HepG2 (cell line): ENCODE measurements at regions not wholly inside any gene's neighbourhood (a gene's known extent, or its start where the extent isn't known, plus 50 kb on each side); places are given as distances from the start of the nearest gene placed in this dataset.

Source experiments
- ATAC-seq: fragments of 200-7000 bp; cut with Tn5 transposase; 3 replicates; pipeline ENCODE4 v1.9.1; 2020; ENCODE audit warnings: mild to moderate bottlenecking, moderate library complexity
- BruUV-seq: library from RNA; stranded (reverse); fragments of 400-500 nt; replicated peaks from 2 replicates; lab custom pipeline; 2021; lab: Mats Ljungman, UMichigan
- CTCF ChIA-PET: fragments of 300-600 bp; formaldehyde crosslinking; extraction: SDS; loops from one replicate; lab custom pipeline; 2021; ENCODE audit warnings: low total read pairs, inconsistent platforms, low intra/inter-chr PET ratio; lab: Yijun Ruan, JAX
- POLR2A ChIA-PET: fragments of 350-600 bp; sonication (Branson Sonifier 250); formaldehyde crosslinking; loops from one replicate; lab custom pipeline; 2020; ENCODE audit warnings: antibody characterized with exemption, inconsistent platforms; lab: Yijun Ruan, JAX
- DNase-seq: peaks from one replicate; pipeline ENCODE4 v3.0.0-alpha.2; 2015; ENCODE audit warnings: low spot score
- FAIRE-seq: peaks from 3 replicates; lab custom pipeline; 2011; peaks lifted over from hg19 to GRCh38; lab: Jason Lieb, UNC
- H2AFZ ChIP-seq: one replicate; pipeline ENCODE4 v1.6.1; 2011; ENCODE audit warnings: low read length, inconsistent platforms
- H3K27ac ChIP-seq: fragments of 300-600 bp; 3 replicates; pipeline ENCODE4 v1.8.0; 2011; ENCODE audit warnings: mixed run types, mild to moderate bottlenecking, mixed read lengths, low read length, inconsistent platforms; ENCODE audit not compliant: insufficient read depth; ENCODE audit errors: extremely low read length
- H3K27me3 ChIP-seq, 2 experiments: fragments of 200-600 bp in 1 of 2; 2 replicates in 1 of 2; 3 replicates in 1 of 2; pipeline versions ENCODE4 v1.6.0 to v1.8.0; 2011; ENCODE audit warnings: low read length in 2 of 2, mild to moderate bottlenecking in 2 of 2, moderate library complexity in 2 of 2, inconsistent platforms in 1 of 2; ENCODE audit not compliant: insufficient read depth in 2 of 2, control insufficient read depth in 1 of 2
- H3K36me3 ChIP-seq, 2 experiments: fragments of 200-600 bp in 1 of 2; replicated peaks in 1 of 2; 2 replicates in 1 of 2; 3 replicates in 1 of 2; pipeline versions ENCODE4 v1.5.1 to v1.8.0; 2011; ENCODE audit warnings: low read length in 2 of 2, inconsistent platforms in 1 of 2; ENCODE audit not compliant: insufficient read depth in 2 of 2, control insufficient read depth in 1 of 2
- H3K4me1 ChIP-seq: 2 replicates; pipeline ENCODE4 v1.5.1; 2012; ENCODE audit warnings: low read length, inconsistent platforms; ENCODE audit not compliant: insufficient read depth
- H3K4me2 ChIP-seq: 2 replicates; pipeline ENCODE4 v1.6.0; 2011; ENCODE audit warnings: low read depth, low read length, inconsistent platforms
- H3K4me3 ChIP-seq, 3 experiments: fragments of 200-600 bp in 1 of 3; sonication (generic), shearing (Covaris generic) in 1 of 3; replicated peaks in 1 of 3; 2 replicates each; pipeline ENCODE4 v1.5.1; 2011 to 2016; ENCODE audit warnings: low read length in 3 of 3, inconsistent platforms in 2 of 3, low read depth in 2 of 3, mild to moderate bottlenecking in 2 of 3, control low read depth in 1 of 3, mixed read lengths in 1 of 3; ENCODE audit not compliant: insufficient read depth in 1 of 3
- H3K79me2 ChIP-seq: one replicate; pipeline ENCODE4 v1.6.1; 2011; ENCODE audit warnings: low read length, inconsistent platforms; ENCODE audit not compliant: insufficient read depth
- H3K9ac ChIP-seq: 2 replicates; pipeline ENCODE4 v1.6.0; 2011; ENCODE audit warnings: mild to moderate bottlenecking, low read depth, low read length, inconsistent platforms; ENCODE audit not compliant: insufficient read depth
- H3K9me3 ChIP-seq: 2 replicates; pipeline ENCODE4 v1.5.1; 2012; ENCODE audit warnings: mild to moderate bottlenecking, low read length
- H4K20me1 ChIP-seq: 2 replicates; pipeline ENCODE4 v1.6.0; 2011; ENCODE audit warnings: inconsistent platforms, mild to moderate bottlenecking, low read length, moderate library complexity; ENCODE audit not compliant: insufficient read depth
- CTCF ChIP-seq: sonication (generic); formaldehyde crosslinking; IDR thresholded peaks from 2 replicates; pipeline ENCODE4 v1.5.0; 2020; ENCODE audit warnings: mild to moderate bottlenecking, missing genetic modification reagents, moderate library complexity
- FOXA1 ChIP-seq, 2 experiments: fragments of 450-650 bp in 1 of 2; sonication (generic) in 1 of 2; formaldehyde crosslinking in 1 of 2; IDR thresholded peaks; 2 replicates each; pipeline versions ENCODE4 v1.4.0 to v1.6.1; 2016 to 2020; ENCODE audit warnings: missing genetic modification reagents in 1 of 2
- KLF9 ChIP-seq: IDR thresholded peaks from 2 replicates; pipeline ENCODE4 v1.6.1; 2016; ENCODE audit warnings: low read depth
- MBD4 ChIP-seq: IDR thresholded peaks from 2 replicates; pipeline ENCODE4 v1.6.1; 2012; ENCODE audit warnings: low read length, inconsistent platforms, borderline replicate concordance
- SMARCE1 ChIP-seq: fragments of 450-650 bp; IDR thresholded peaks from 2 replicates; pipeline ENCODE4 v1.6.1; 2017; ENCODE audit warnings: borderline replicate concordance
- ZBTB37 ChIP-seq: sonication (generic); formaldehyde crosslinking; IDR thresholded peaks from 2 replicates; pipeline ENCODE4 v1.4.0; 2020; ENCODE audit warnings: mild to moderate bottlenecking, missing genetic modification reagents
- ZBTB7B ChIP-seq: sonication (generic); formaldehyde crosslinking; IDR thresholded peaks from 2 replicates; pipeline ENCODE4 v1.4.0; 2020; ENCODE audit warnings: missing genetic modification reagents
- ZFP82 ChIP-seq: sonication (generic); formaldehyde crosslinking; IDR thresholded peaks from 2 replicates; pipeline ENCODE4 v1.5.1; 2020; ENCODE audit warnings: mild to moderate bottlenecking, missing genetic modification reagents, borderline replicate concordance
- ZMYM2 ChIP-seq: sonication (generic); formaldehyde crosslinking; IDR thresholded peaks from 2 replicates; pipeline ENCODE4 v1.8.0; 2022; ENCODE audit warnings: mild to moderate bottlenecking, missing genetic modification reagents
- ZNF350 ChIP-seq: sonication (generic); formaldehyde crosslinking; IDR thresholded peaks from 2 replicates; pipeline ENCODE4 v1.4.0; 2020; ENCODE audit warnings: mild to moderate bottlenecking, low read depth, missing genetic modification reagents, borderline replicate concordance
- ZNF451 ChIP-seq: sonication (generic); formaldehyde crosslinking; IDR thresholded peaks from 2 replicates; pipeline ENCODE4 v1.5.0; 2020; ENCODE audit warnings: mild to moderate bottlenecking, missing genetic modification reagents
- ZNF598 ChIP-seq: sonication (generic); formaldehyde crosslinking; IDR thresholded peaks from 2 replicates; pipeline ENCODE4 v1.5.1; 2020; ENCODE audit warnings: mild to moderate bottlenecking, missing genetic modification reagents, borderline replicate concordance
- ZNF646 ChIP-seq: sonication (generic); formaldehyde crosslinking; IDR thresholded peaks from 2 replicates; pipeline ENCODE4 v1.9.0; 2021; ENCODE audit warnings: mild to moderate bottlenecking, missing genetic modification reagents
- WGBS: methylation state at CpG from one replicate; pipeline ENCODE4 v1.1.6; 2017; ENCODE audit warnings: low lambda C conversion rate; 5-methylcytosine and 5-hydroxymethylcytosine counted together
- in situ Hi-C: cut with HindIII; loops from 2 replicates; pipeline ENCODE4 v1.10.0; 2017; ENCODE audit warnings: low pct_unique_long_range_greater_than_20kb; ENCODE audit not compliant: extremely low pct_ligation_motif_present
- intact Hi-C: fragments of 100-400 bp; cut with micrococcal nuclease; formaldehyde crosslinking; loops from one replicate; pipeline ENCODE4 v1.10.0; 2022; ENCODE audit not compliant: unreplicated experiment

GRCh38 chr1:73180397-73181189, 898.3 kb upstream of the NEGR1 start (continued):
- no peak for TF ChIP-seq ZNF646 (CRISPR knock-in tag)

GRCh38 chr1:73176902-73177301, 894.6 kb upstream of the NEGR1 start:
- Histone ChIP-seq H2AFZ (no peak overlapping the region), H3K36me3 (no peaks in the 10 kb centered on the region), H3K9ac (no peak overlapping the region), H3K4me1 (no peaks in the 10 kb centered on the region), H3K27ac (no peak overlapping the region), H3K79me2 (no peaks in the 10 kb centered on the region), H3K27me3 (no peaks in the 10 kb centered on the region), H3K4me3 (no peak overlapping the region), H3K9me3 (peaks cover 90% of the 10 kb centered on the region), H4K20me1 (no peaks in the 10 kb centered on the region), H3K4me2 (no peak overlapping the region)
- in situ Hi-C loops, result no loop called here
- intact Hi-C loops, result no loop called here
- DNase-seq (no peak), ATAC-seq (no peak), FAIRE-seq (no peak)
- ChIA-PET POLR2A (no interaction called here), CTCF (no interaction called here)
- 0% methylated on average over 2 of the region's 2 CpGs for WGBS
- no TSS peak for BruUV-seq
- no peak for TF ChIP-seq ZFP82 (CRISPR knock-in tag)
- no peak for TF ChIP-seq FOXA1 (IDR thresholded peaks at IDR 0.05)
- no peak for TF ChIP-seq FOXA1 (CRISPR knock-in tag; IDR thresholded peaks at IDR 0.05)
- no peak for TF ChIP-seq ZBTB7B (CRISPR knock-in tag)
- TF ChIP-seq CTCF (CRISPR knock-in tag), result no peak
- TF ChIP-seq MBD4, result no peak
- TF ChIP-seq SMARCE1, result no peak
- no peak for TF ChIP-seq ZBTB37 (CRISPR knock-in tag)
- TF ChIP-seq ZMYM2 (CRISPR knock-in tag), result no peak
- TF ChIP-seq ZNF451 (CRISPR knock-in tag), result no peak
- TF ChIP-seq ZNF350, result no peak
- no peak for TF ChIP-seq KLF9 (CRISPR knock-in tag)
- no peak for TF ChIP-seq ZNF598
